GM19043 (cell line): ENCODE measurements at regions not wholly inside any gene's neighbourhood (a gene's known extent, or its start where the extent isn't known, plus 50 kb on each side); places are given as distances from the start of the nearest gene placed in this dataset.

Experiments
- ATAC-seq: cut with Tn5 transposase; IDR thresholded peaks from one replicate; pipeline ENCODE4 v1.9.1; 2021; ENCODE audit warnings: low read depth; ENCODE audit not compliant: unreplicated experiment

DNA sequence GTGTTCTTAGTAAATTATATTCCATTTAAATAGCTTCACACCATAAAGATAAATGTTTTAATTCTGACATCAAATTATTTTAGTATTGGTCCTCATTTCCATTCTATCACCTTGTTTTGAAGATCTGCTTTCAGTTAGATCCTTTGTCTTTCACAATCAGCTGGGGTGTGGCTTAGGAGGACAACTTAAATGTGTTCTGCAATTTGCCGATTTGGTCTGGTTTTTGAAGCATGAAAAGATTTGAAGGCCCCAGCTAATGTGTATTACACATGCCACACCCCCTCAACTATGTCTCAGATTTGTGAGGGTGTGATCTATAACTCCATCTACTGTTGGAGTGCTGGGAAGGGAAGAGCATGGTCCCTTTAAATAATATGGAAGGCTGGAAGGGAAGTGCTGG, 516.1 kb upstream of the GOLIM4 start:
- no peak for ATAC-seq

DNA sequence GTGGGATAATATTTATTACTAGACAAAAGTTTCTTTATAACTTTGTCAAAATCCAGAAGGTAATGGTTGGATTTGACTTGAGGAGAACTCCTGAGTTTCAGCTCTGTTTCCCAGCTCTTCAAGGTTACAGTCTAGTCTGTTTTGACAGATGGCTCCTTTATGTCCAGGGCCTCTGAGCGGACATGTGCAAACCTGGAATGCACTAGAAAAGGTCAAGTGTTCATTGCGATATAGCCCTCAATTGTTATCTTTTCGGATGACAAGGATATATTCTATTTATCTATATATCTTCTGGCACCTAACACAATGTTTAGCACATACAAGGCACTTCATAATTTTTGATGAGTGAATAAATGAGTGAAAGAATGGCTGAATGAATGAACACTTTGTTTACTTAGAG, 513.2 kb upstream of the GOLIM4 start:
- no peak for ATAC-seq

DNA sequence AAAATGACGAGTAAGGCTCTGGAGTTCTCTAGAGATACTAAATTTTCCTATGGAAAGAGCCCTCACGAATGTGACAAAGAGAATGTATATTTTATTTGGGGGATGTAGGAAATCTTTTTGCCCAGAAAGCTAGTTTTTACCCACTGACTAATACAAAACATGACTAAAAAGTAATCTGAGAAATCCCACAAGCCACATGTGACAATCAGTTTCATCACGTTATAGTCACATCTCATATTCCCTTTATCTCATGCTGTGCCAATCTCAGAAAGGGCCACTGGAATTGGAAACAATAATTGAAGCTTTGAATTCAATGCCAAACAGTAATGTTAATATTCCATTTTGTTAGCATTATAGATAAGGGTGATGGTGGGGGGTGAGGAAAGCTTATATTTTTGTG, 509.0 kb upstream of the GOLIM4 start:
- ATAC-seq: no peak

DNA sequence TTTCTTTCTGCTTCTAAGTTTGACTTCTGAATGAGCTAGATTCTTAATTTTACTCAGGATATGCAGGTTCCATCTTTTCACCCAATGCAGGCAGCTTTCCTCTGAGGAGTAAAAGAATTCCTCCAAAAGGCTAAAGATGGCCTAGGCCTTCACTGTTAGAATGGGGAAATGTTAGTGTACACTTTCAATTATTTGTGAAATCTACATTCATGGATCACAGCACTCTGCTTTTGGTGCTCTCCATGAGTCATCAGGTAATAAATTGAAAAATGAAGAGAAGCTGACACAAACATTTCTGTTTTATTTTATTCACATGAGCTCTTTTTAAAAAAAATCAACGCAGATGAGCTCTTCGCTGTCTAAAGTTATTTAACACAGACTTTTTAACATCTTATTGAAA, 502.5 kb upstream of the GOLIM4 start:
- no peak for ATAC-seq

- no peak for ATAC-seq
These were observed 500.6 kb upstream of the GOLIM4 start for GRCh38 chr3:168596175-168596823.

- ATAC-seq: no peak
These were observed 495.9 kb upstream of the GOLIM4 start for GRCh38 chr3:168591587-168591986.

GRCh38 chr3:168589376-168589775, 493.7 kb upstream of the GOLIM4 start:
- no peak for ATAC-seq

GRCh38 chr3:168585544-168585943, 489.8 kb upstream of the GOLIM4 start:
- no peak for ATAC-seq

DNA sequence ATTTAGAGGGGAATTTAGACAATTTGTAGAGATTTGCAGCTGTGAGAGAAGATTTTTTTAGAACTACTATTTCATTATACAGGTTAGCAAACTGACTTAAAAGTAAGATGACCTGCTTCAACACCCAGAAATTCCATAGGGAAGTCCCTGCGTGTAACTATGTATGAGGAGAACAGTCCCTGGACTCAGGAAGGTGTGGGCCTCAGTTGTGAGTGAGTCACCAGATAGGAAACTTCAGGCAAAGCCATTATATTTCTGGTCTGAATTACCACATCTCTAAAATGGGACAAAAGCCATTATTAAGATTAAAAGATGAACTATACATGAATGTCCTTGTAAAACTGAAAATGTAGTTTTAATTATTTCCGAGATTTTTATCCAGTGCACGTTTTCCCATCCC, 488.3 kb upstream of the GOLIM4 start:
- no peak for ATAC-seq

DNA sequence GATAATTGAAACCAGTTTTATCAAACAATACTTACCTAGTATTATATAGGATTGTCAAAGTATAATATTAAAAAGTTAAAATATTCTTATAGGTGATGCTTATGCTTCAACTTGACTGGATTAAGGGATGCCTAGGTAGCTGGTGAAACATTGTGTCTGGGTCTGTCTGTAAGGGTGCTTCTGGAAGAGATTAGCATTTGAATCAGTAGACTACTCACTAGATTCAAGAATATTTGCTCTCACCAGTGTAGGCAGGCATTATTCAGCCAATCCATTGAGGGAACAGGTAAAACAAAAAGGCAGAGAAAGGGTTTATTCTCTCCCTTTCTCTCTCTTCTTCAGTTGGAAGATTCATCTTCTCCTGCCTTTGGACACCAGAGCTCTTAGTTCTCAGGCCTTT, 486.8 kb upstream of the GOLIM4 start:
- no peak for ATAC-seq

DNA sequence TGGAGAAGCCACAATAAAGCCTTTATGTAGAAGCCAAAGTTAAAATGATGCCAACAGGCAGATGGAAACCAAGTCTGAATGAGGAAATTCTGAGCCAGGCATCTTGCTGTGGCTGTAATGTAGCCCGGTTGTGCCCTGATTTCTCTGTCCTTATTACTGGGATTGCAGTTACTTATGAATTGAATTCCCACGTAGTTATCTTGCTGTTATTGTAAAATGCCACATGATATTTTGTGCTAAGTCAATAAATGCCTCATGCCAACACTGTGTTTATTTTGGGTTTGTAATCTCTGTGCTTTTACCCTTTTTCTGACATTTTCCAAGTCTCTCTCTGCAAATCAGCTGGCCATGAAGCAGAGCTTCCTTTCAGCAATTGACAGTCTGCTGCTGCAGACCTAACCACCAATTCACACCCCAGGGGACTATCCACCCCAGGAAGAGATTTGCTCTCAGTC, 486.1 kb upstream of the GOLIM4 start:
- ATAC-seq: no peak

- no peak for ATAC-seq
These were observed 483.3 kb upstream of the GOLIM4 start for GRCh38 chr3:168579010-168579409.

DNA sequence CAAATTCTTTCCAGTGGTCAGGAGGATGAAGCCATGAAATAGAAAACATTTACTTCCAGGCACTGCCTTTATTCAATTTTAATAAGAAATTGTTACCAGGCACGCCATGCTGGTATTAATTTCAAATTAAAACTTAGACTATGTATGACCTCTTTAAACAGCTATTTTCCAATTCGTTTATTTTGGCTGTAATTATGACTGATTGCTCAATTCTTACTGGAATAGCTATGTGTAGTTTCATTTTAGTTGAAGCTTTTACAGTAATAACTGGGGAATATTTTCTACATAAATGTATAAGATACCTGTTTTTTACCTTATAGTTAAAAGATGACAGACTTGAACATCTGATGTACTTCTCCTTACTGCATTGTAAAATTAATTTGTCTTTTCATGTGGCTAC, 480.0 kb upstream of the GOLIM4 start:
- ATAC-seq: no peak

- ATAC-seq: peak; percentile 67
These were observed 478.9 kb upstream of the GOLIM4 start for GRCh38 chr3:168574455-168575158.

DNA sequence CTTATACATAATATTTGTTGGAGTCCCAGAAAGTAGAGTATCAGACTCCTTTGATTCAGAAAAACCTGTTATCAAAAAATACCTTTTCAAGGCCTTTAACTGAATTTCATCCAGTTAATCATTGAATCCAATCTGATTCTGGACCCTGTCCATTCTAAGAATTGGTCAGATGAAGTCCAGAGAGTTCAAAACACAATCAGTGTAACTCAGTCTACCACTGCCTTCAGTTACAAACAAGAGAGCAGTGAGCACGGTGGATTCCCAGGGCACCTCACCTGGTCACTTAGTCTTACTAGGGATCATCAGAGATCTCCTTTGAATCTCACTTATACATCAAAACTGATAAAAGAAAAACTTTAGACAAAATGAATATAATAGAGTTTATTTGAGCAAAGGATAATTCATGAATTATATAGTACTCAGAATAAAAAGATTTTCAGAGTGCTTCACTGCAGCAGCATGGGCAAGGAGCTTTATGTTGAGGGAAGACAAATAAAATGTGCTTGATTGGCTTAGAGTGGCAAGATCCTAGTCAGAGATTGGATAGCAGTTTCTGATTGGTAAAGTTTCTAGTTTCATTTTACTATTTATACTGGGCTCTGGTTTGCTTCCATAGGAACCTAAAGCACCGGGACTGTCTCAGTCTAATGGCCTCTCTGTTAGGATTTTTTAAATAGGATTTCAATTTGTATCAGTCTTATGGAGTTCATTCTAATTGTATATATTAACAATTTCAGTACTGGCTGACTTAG, 474.9 kb upstream of the GOLIM4 start:
- no peak for ATAC-seq

- ATAC-seq: no peak
These were observed 463.1 kb upstream of the GOLIM4 start for GRCh38 chr3:168558728-168559411.

GRCh38 chr3:168552251-168552650, 456.5 kb upstream of the GOLIM4 start:
- no peak for ATAC-seq

GRCh38 chr3:168548719-168549118, 453.0 kb upstream of the GOLIM4 start:
- ATAC-seq: no peak

DNA sequence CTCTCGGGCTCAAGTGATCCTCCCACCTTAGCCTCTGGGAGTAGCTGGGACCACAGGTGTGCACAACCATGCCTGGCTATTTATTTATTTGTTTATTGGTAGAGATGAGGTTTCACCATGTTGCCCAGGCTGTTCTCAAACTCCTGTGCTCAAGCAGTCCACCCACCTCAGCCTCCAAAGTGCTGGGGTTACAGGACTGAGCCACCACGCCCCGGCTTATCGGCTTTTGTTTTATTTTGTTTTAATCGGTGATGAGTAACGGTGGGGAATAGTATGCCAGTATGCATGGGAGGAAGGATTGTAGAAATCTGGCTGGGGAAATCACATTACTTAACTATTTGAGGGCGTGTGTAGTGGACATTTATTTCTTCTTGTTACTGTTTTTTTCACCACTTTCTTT, 451.0 kb upstream of the GOLIM4 start:
- no peak for ATAC-seq

DNA sequence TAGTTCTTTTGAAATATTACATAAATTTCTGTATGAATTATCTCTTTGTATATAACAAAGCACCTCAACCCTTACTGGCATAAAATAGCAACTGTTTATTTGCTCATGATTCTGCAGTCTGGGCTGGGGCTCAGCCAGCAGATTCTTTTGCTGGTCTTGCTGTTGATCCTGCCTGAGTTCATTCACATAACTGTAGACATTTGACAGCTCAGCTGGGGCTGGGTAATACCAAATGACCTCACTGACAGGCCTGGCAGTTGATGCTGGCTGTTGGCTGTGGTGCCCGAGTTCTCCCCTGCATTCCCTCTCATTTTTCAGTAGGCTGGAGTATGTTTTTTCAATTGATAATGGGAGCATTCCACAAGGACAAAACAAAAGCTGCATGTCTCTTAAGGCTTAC, 449.9 kb upstream of the GOLIM4 start:
- no peak for ATAC-seq
